ENCODE measurements at regions not wholly inside any gene's neighbourhood (a gene's known extent, or its start where the extent isn't known, plus 50 kb on each side); places are given as distances from the start of the nearest gene placed in this dataset.

- H3K27ac ChIP-seq (ENCODE audit: low read depth in 1 of 2, low read length in 1 of 2) = no peak overlapping the region
- 95% methylated on average over 3 of the region's 3 CpGs for WGBS
- no peak for DNase-seq (ENCODE audit: low read depth in 6 of 9, low spot score in 9 of 9)
- H3K9me3 ChIP-seq (ENCODE audit: control insufficient read depth in 2 of 2, insufficient read depth in 1 of 2, low read length in 1 of 2) = no peaks in the 10 kb centered on the region
- H3K4me3 ChIP-seq (ENCODE audit: low read length in 2 of 2) = no peak overlapping the region
- no peaks in the 10 kb centered on the region for H3K27me3 ChIP-seq (ENCODE audit: control insufficient read depth in 2 of 2, insufficient read depth in 1 of 2, low read length in 1 of 2)
- no peaks in the 10 kb centered on the region for H3K4me1 ChIP-seq (ENCODE audit: control insufficient read depth in 2 of 2, insufficient read depth in 2 of 2, low read length in 2 of 2)
- no peaks in the 10 kb centered on the region for H3K36me3 ChIP-seq (ENCODE audit: control insufficient read depth in 2 of 2, insufficient read depth in 2 of 2, low read length in 1 of 2)
Measured at GRCh38 chr6:141445928-141446628, 686.6 kb upstream of the GJE1 start.

GRCh38 chr6:141443668-141444289 is 688.9 kb upstream of the GJE1 start:
- Histone ChIP-seq H3K27ac (ENCODE audit: low read depth in 1 of 2, low read length in 1 of 2) (no peak overlapping the region), H3K9me3 (ENCODE audit: control insufficient read depth in 2 of 2, insufficient read depth in 1 of 2, low read length in 1 of 2) (no peaks in the 10 kb centered on the region), H3K27me3 (ENCODE audit: control insufficient read depth in 2 of 2, insufficient read depth in 1 of 2, low read length in 1 of 2) (no peaks in the 10 kb centered on the region), H3K4me1 (ENCODE audit: control insufficient read depth in 2 of 2, insufficient read depth in 2 of 2, low read length in 2 of 2) (no peaks in the 10 kb centered on the region), H3K36me3 (ENCODE audit: control insufficient read depth in 2 of 2, insufficient read depth in 2 of 2, low read length in 1 of 2) (no peaks in the 10 kb centered on the region), H3K4me3 (ENCODE audit: low read length in 2 of 2) (no peak overlapping the region)
- 97% methylated on average over 1 of the region's 1 CpG for WGBS
- no peak for DNase-seq (ENCODE audit: low read depth in 6 of 9, low spot score in 9 of 9)

GRCh38 chr6:141443032-141443431 is 689.7 kb upstream of the GJE1 start:
- no peak for DNase-seq (ENCODE audit: low read depth in 6 of 9, low spot score in 9 of 9)
- H3K36me3 ChIP-seq (ENCODE audit: control insufficient read depth in 2 of 2, insufficient read depth in 2 of 2, low read length in 1 of 2) = no peaks in the 10 kb centered on the region
- no peaks in the 10 kb centered on the region for H3K4me1 ChIP-seq (ENCODE audit: control insufficient read depth in 2 of 2, insufficient read depth in 2 of 2, low read length in 2 of 2)
- WGBS = 62% methylated on average over 2 of the region's 2 CpGs
- H3K27me3 ChIP-seq (ENCODE audit: control insufficient read depth in 2 of 2, insufficient read depth in 1 of 2, low read length in 1 of 2) = no peaks in the 10 kb centered on the region
- no peaks in the 10 kb centered on the region for H3K9me3 ChIP-seq (ENCODE audit: control insufficient read depth in 2 of 2, insufficient read depth in 1 of 2, low read length in 1 of 2)
- no peak overlapping the region for H3K4me3 ChIP-seq (ENCODE audit: low read length in 2 of 2)
- no peak overlapping the region for H3K27ac ChIP-seq (ENCODE audit: low read depth in 1 of 2, low read length in 1 of 2)

GRCh38 chr6:141439513-141439912 is 693.2 kb upstream of the GJE1 start:
- Histone ChIP-seq H3K36me3 (ENCODE audit: control insufficient read depth in 2 of 2, insufficient read depth in 2 of 2, low read length in 1 of 2) (no peaks in the 10 kb centered on the region), H3K27ac (ENCODE audit: low read depth in 1 of 2, low read length in 1 of 2) (no peak overlapping the region), H3K27me3 (ENCODE audit: control insufficient read depth in 2 of 2, insufficient read depth in 1 of 2, low read length in 1 of 2) (no peaks in the 10 kb centered on the region), H3K9me3 (ENCODE audit: control insufficient read depth in 2 of 2, insufficient read depth in 1 of 2, low read length in 1 of 2) (no peaks in the 10 kb centered on the region), H3K4me1 (ENCODE audit: control insufficient read depth in 2 of 2, insufficient read depth in 2 of 2, low read length in 2 of 2) (no peaks in the 10 kb centered on the region), H3K4me3 (ENCODE audit: low read length in 2 of 2) (no peak overlapping the region)
- no peak for DNase-seq (ENCODE audit: low read depth in 6 of 9, low spot score in 9 of 9)

- Histone ChIP-seq H3K27ac (ENCODE audit: low read depth in 1 of 2, low read length in 1 of 2) (no peak overlapping the region), H3K9me3 (ENCODE audit: control insufficient read depth in 2 of 2, insufficient read depth in 1 of 2, low read length in 1 of 2) (no peaks in the 10 kb centered on the region), H3K4me3 (ENCODE audit: low read length in 2 of 2) (no peak overlapping the region), H3K27me3 (ENCODE audit: control insufficient read depth in 2 of 2, insufficient read depth in 1 of 2, low read length in 1 of 2) (no peaks in the 10 kb centered on the region), H3K4me1 (ENCODE audit: control insufficient read depth in 2 of 2, insufficient read depth in 2 of 2, low read length in 2 of 2) (no peaks in the 10 kb centered on the region), H3K36me3 (ENCODE audit: control insufficient read depth in 2 of 2, insufficient read depth in 2 of 2, low read length in 1 of 2) (no peaks in the 10 kb centered on the region)
- no peak for DNase-seq (ENCODE audit: low read depth in 6 of 9, low spot score in 9 of 9)
Measured at GRCh38 chr6:141437685-141438084, 695.0 kb upstream of the GJE1 start.

GRCh38 chr6:141437011-141437410 is 695.7 kb upstream of the GJE1 start:
- H3K27me3 ChIP-seq (ENCODE audit: control insufficient read depth in 2 of 2, insufficient read depth in 1 of 2, low read length in 1 of 2) = no peaks in the 10 kb centered on the region
- 96% methylated on average over 3 of the region's 3 CpGs for WGBS

GRCh38 chr6:141426400-141426980 is 706.2 kb upstream of the GJE1 start:
- H3K27ac ChIP-seq (ENCODE audit: low read depth in 1 of 2, low read length in 1 of 2) = no peak overlapping the region
- H3K4me3 ChIP-seq (ENCODE audit: low read length in 2 of 2) = no peak overlapping the region
- H3K9me3 ChIP-seq (ENCODE audit: control insufficient read depth in 2 of 2, insufficient read depth in 1 of 2, low read length in 1 of 2) = no peaks in the 10 kb centered on the region
- no peaks in the 10 kb centered on the region for H3K27me3 ChIP-seq (ENCODE audit: control insufficient read depth in 2 of 2, insufficient read depth in 1 of 2, low read length in 1 of 2)
- WGBS = 90% methylated on average over 5 of the region's 5 CpGs
- no peak for DNase-seq (ENCODE audit: low read depth in 6 of 9, low spot score in 9 of 9)
- H3K36me3 ChIP-seq (ENCODE audit: control insufficient read depth in 2 of 2, insufficient read depth in 2 of 2, low read length in 1 of 2) = no peaks in the 10 kb centered on the region
- H3K4me1 ChIP-seq (ENCODE audit: control insufficient read depth in 2 of 2, insufficient read depth in 2 of 2, low read length in 2 of 2) = no peaks in the 10 kb centered on the region

More at GRCh38 chr6:141437011-141437410, 695.7 kb upstream of the GJE1 start:
- Histone ChIP-seq H3K4me1 (ENCODE audit: control insufficient read depth in 2 of 2, insufficient read depth in 2 of 2, low read length in 2 of 2) (no peaks in the 10 kb centered on the region), H3K36me3 (ENCODE audit: control insufficient read depth in 2 of 2, insufficient read depth in 2 of 2, low read length in 1 of 2) (no peaks in the 10 kb centered on the region), H3K9me3 (ENCODE audit: control insufficient read depth in 2 of 2, insufficient read depth in 1 of 2, low read length in 1 of 2) (no peaks in the 10 kb centered on the region), H3K27ac (ENCODE audit: low read depth in 1 of 2, low read length in 1 of 2) (no peak overlapping the region), H3K4me3 (ENCODE audit: low read length in 2 of 2) (no peak overlapping the region)
- no peak for DNase-seq (ENCODE audit: low read depth in 6 of 9, low spot score in 9 of 9)

GRCh38 chr6:141421378-141421777 is 711.3 kb upstream of the GJE1 start:
- H3K27ac ChIP-seq (ENCODE audit: low read depth in 1 of 2, low read length in 1 of 2) = no peak overlapping the region
- H3K9me3 ChIP-seq (ENCODE audit: control insufficient read depth in 2 of 2, insufficient read depth in 1 of 2, low read length in 1 of 2) = no peaks in the 10 kb centered on the region
- no peaks in the 10 kb centered on the region for H3K27me3 ChIP-seq (ENCODE audit: control insufficient read depth in 2 of 2, insufficient read depth in 1 of 2, low read length in 1 of 2)
- 97% methylated on average over 4 of the region's 4 CpGs for WGBS
- H3K4me3 ChIP-seq (ENCODE audit: low read length in 2 of 2) = no peak overlapping the region
- H3K36me3 ChIP-seq (ENCODE audit: control insufficient read depth in 2 of 2, insufficient read depth in 2 of 2, low read length in 1 of 2) = no peaks in the 10 kb centered on the region
- H3K4me1 ChIP-seq (ENCODE audit: control insufficient read depth in 2 of 2, insufficient read depth in 2 of 2, low read length in 2 of 2) = no peaks in the 10 kb centered on the region
- no peak for DNase-seq (ENCODE audit: low read depth in 6 of 9, low spot score in 9 of 9)

GRCh38 chr6:141418076-141418475 is 714.6 kb upstream of the GJE1 start:
- no peak overlapping the region for H3K4me3 ChIP-seq (ENCODE audit: low read length in 2 of 2)

More at GRCh38 chr6:141418076-141418475, 714.6 kb upstream of the GJE1 start:
- H3K9me3 ChIP-seq (ENCODE audit: control insufficient read depth in 2 of 2, insufficient read depth in 1 of 2, low read length in 1 of 2) = no peaks in the 10 kb centered on the region
- H3K4me1 ChIP-seq (ENCODE audit: control insufficient read depth in 2 of 2, insufficient read depth in 2 of 2, low read length in 2 of 2) = no peaks in the 10 kb centered on the region
- DNase-seq (ENCODE audit: low read depth in 6 of 9, low spot score in 9 of 9) = no peak
- no peaks in the 10 kb centered on the region for H3K36me3 ChIP-seq (ENCODE audit: control insufficient read depth in 2 of 2, insufficient read depth in 2 of 2, low read length in 1 of 2)
- 96% methylated on average over 7 of the region's 7 CpGs for WGBS
- no peak overlapping the region for H3K27ac ChIP-seq (ENCODE audit: low read depth in 1 of 2, low read length in 1 of 2)
- H3K27me3 ChIP-seq (ENCODE audit: control insufficient read depth in 2 of 2, insufficient read depth in 1 of 2, low read length in 1 of 2) = no peaks in the 10 kb centered on the region

Data from thymus (tissue), 11 donors.